ENCODE measurements at regions not wholly inside any gene's neighbourhood (a gene's known extent, or its start where the extent isn't known, plus 50 kb on each side); places are given as distances from the start of the nearest gene placed in this dataset.

GRCh38 chr14:84804895-84805294 is 725.0 kb upstream of the FLRT2 start:
- no peaks in the 10 kb centered on the region for H3K36me3 ChIP-seq (replicated peaks in 1 of 2)
- TF ChIP-seq POLR2A (IDR thresholded peaks at IDR 0.05) = no peak
- no peaks in the 10 kb centered on the region for H3K27me3 ChIP-seq
- no peaks in the 10 kb centered on the region for H3K9me3 ChIP-seq (replicated peaks in 1 of 3)
- WGBS, 4 donors = 68 to 71% (median 70%) methylated on average over 1 of the region's 1 CpG
- intact Hi-C loops (cut with DNase I) = no loop called here
- peaks cover 5 to 11% of the 10 kb centered on the region in 2 donors for H3K4me1 ChIP-seq (replicated peaks in 1 of 2)
- DNase-seq = no peak
- no peak overlapping the region for H3K4me3 ChIP-seq
- no peak overlapping the region for H3K27ac ChIP-seq

GRCh38 chr14:84806181-84806580 is 723.8 kb upstream of the FLRT2 start:
- TF ChIP-seq POLR2A (IDR thresholded peaks at IDR 0.05) (no peak), CTCF (IDR thresholded peaks at IDR 0.05) (no peak)
- no peak overlapping the region for H3K4me3 ChIP-seq
- no peak overlapping the region for H3K27ac ChIP-seq
- no peaks in the 10 kb centered on the region for H3K36me3 ChIP-seq (replicated peaks in 1 of 2)
- DNase-seq = no peak
- H3K4me1 ChIP-seq (replicated peaks in 1 of 2) = peaks cover 5 to 11% of the 10 kb centered on the region in 2 donors
- H3K9me3 ChIP-seq (replicated peaks in 1 of 3) = no peaks in the 10 kb centered on the region
- no peaks in the 10 kb centered on the region for H3K27me3 ChIP-seq
- intact Hi-C loops (cut with DNase I) = no loop called here

GRCh38 chr14:84806622-84807021 is 723.3 kb upstream of the FLRT2 start:
- no peak overlapping the region for H3K27ac ChIP-seq
- no peaks in the 10 kb centered on the region for H3K36me3 ChIP-seq (replicated peaks in 1 of 2)
- DNase-seq = no peak
- TF ChIP-seq CTCF (IDR thresholded peaks at IDR 0.05) (no peak), POLR2A (IDR thresholded peaks at IDR 0.05) (no peak)
- intact Hi-C loops (cut with DNase I) = no loop called here
- no peaks in the 10 kb centered on the region for H3K9me3 ChIP-seq (replicated peaks in 1 of 3)
- WGBS, 4 donors = 31 to 50% (median 47%) methylated on average over 4 of the region's 4 CpGs
- no peaks in the 10 kb centered on the region for H3K27me3 ChIP-seq
- H3K4me1 ChIP-seq (replicated peaks in 1 of 2) = peaks cover 5 to 11% of the 10 kb centered on the region in 2 donors
- H3K4me3 ChIP-seq = no peak overlapping the region

- WGBS, 4 donors = 74 to 87% (median 83%) methylated on average over 3 of the region's 3 CpGs
- Histone ChIP-seq H3K4me1 (replicated peaks in 1 of 2) (peaks cover 5 to 11% of the 10 kb centered on the region in 2 donors), H3K27ac (no peak overlapping the region), H3K27me3 (no peaks in the 10 kb centered on the region), H3K4me3 (no peak overlapping the region), H3K36me3 (replicated peaks in 1 of 2) (no peaks in the 10 kb centered on the region), H3K9me3 (replicated peaks in 1 of 3) (no peaks in the 10 kb centered on the region)
- intact Hi-C loops (cut with DNase I) = no loop called here
- no peak for TF ChIP-seq POLR2A (IDR thresholded peaks at IDR 0.05)
- no peak for TF ChIP-seq CTCF (IDR thresholded peaks at IDR 0.05)
- no peak for DNase-seq
These were observed 722.3 kb upstream of the FLRT2 start for GRCh38 chr14:84807673-84808072.

- H3K4me3 ChIP-seq = no peak overlapping the region
- H3K9me3 ChIP-seq (replicated peaks in 1 of 3) = no peaks in the 10 kb centered on the region
- H3K27ac ChIP-seq = no peak overlapping the region
- intact Hi-C loops (cut with DNase I) = no loop called here
- DNase-seq = no peak
- TF ChIP-seq CTCF (IDR thresholded peaks at IDR 0.05) (no peak), POLR2A (IDR thresholded peaks at IDR 0.05) (no peak)
- no peaks in the 10 kb centered on the region for H3K27me3 ChIP-seq
- 26 to 38% (median 33%) methylated on average over 2 of the region's 2 CpGs for WGBS, 4 donors
- peaks cover 5 to 8% of the 10 kb centered on the region in 2 donors for H3K4me1 ChIP-seq (replicated peaks in 1 of 2)
- H3K36me3 ChIP-seq (replicated peaks in 1 of 2) = no peaks in the 10 kb centered on the region
These were observed 720.8 kb upstream of the FLRT2 start for GRCh38 chr14:84809158-84809557.
